ENCODE measurements at regions not wholly inside any gene's neighbourhood (a gene's known extent, or its start where the extent isn't known, plus 50 kb on each side); places are given as distances from the start of the nearest gene placed in this dataset.

- CTCF ChIA-PET = interaction anchor here (1.3 kb wide), 1 partner anchor 326 kb away, joined by 3 read pairs; no protein-coding TSS in a partner anchor
- H3K9me3 ChIP-seq (ENCODE audit: control insufficient read depth, insufficient read depth, low read length) = no peaks in the 10 kb centered on the region
- no peak for DNase-seq (ENCODE audit: low read depth, low spot score)
- H3K27me3 ChIP-seq (ENCODE audit: control insufficient read depth, insufficient read depth, low read length) = peaks cover 65% of the 10 kb centered on the region
- POLR2A ChIA-PET = no interaction called here
- H3K27ac ChIP-seq (ENCODE audit: low read depth, low read length) = no peak overlapping the region
- no peak overlapping the region for H3K4me3 ChIP-seq (ENCODE audit: low read depth, low read length)
- TF ChIP-seq CTCF (IDR thresholded peaks at IDR 0.05; ENCODE audit: low read depth, low read length) = no peak
These were observed 99.8 kb downstream of the DAD1 start for GRCh38 chr14:22489244-22489545.

GRCh38 chr14:22488522-22489243, 100.3 kb downstream of the DAD1 start:
- DNase-seq (ENCODE audit: low read depth, low spot score) = no peak
- no peak for TF ChIP-seq CTCF (IDR thresholded peaks at IDR 0.05; ENCODE audit: low read depth, low read length)
- CTCF ChIA-PET = interaction anchor here (1.3 to 1.6 kb wide), 2 partner anchors 114 to 326 kb away, joined by 3 to 5 read pairs; no protein-coding TSS in a partner anchor
- H3K27me3 ChIP-seq (ENCODE audit: control insufficient read depth, insufficient read depth, low read length) = peaks cover 64% of the 10 kb centered on the region
- H3K4me3 ChIP-seq (ENCODE audit: low read depth, low read length) = no peak overlapping the region
- POLR2A ChIA-PET = no interaction called here
- no peaks in the 10 kb centered on the region for H3K9me3 ChIP-seq (ENCODE audit: control insufficient read depth, insufficient read depth, low read length)
- H3K27ac ChIP-seq (ENCODE audit: low read depth, low read length) = no peak overlapping the region

GRCh38 chr14:22487941-22488340, 101.1 kb downstream of the DAD1 start:
- TF ChIP-seq CTCF (IDR thresholded peaks at IDR 0.05; ENCODE audit: low read depth, low read length) = no peak
- ChIA-PET POLR2A (no interaction called here), CTCF (interaction anchor here (1.0 to 1.6 kb wide), 2 partner anchors 69 to 113 kb away, joined by 4 to 5 read pairs; no protein-coding TSS in a partner anchor)
- no peak for DNase-seq (ENCODE audit: low read depth, low spot score)
- Histone ChIP-seq H3K27me3 (ENCODE audit: control insufficient read depth, insufficient read depth, low read length) (peaks cover 63% of the 10 kb centered on the region), H3K4me3 (ENCODE audit: low read depth, low read length) (no peak overlapping the region), H3K9me3 (ENCODE audit: control insufficient read depth, insufficient read depth, low read length) (no peaks in the 10 kb centered on the region), H3K27ac (ENCODE audit: low read depth, low read length) (no peak overlapping the region)

- POLR2A ChIA-PET = no interaction called here
- Histone ChIP-seq H3K27me3 (ENCODE audit: control insufficient read depth, insufficient read depth, low read length) (peaks cover 61% of the 10 kb centered on the region), H3K27ac (ENCODE audit: low read depth, low read length) (no peak overlapping the region), H3K4me3 (ENCODE audit: low read depth, low read length) (no peak overlapping the region), H3K9me3 (ENCODE audit: control insufficient read depth, insufficient read depth, low read length) (no peaks in the 10 kb centered on the region)
- DNase-seq (ENCODE audit: low read depth, low spot score) = no peak
- CTCF ChIA-PET = interaction anchor here (1.0 to 1.6 kb wide), 2 partner anchors 70 to 112 kb away, joined by 4 to 5 read pairs; no protein-coding TSS in a partner anchor
- no peak for TF ChIP-seq CTCF (IDR thresholded peaks at IDR 0.05; ENCODE audit: low read depth, low read length)
These were observed 101.6 kb downstream of the DAD1 start for GRCh38 chr14:22487401-22487800.

- no peaks in the 10 kb centered on the region for H3K9me3 ChIP-seq (ENCODE audit: control insufficient read depth, insufficient read depth, low read length)
- CTCF ChIA-PET = no interaction called here
- no peak overlapping the region for H3K27ac ChIP-seq (ENCODE audit: low read depth, low read length)
- no peak overlapping the region for H3K4me3 ChIP-seq (ENCODE audit: low read depth, low read length)
- no peak for TF ChIP-seq CTCF (IDR thresholded peaks at IDR 0.05; ENCODE audit: low read depth, low read length)
- POLR2A ChIA-PET = no interaction called here
- H3K27me3 ChIP-seq (ENCODE audit: control insufficient read depth, insufficient read depth, low read length) = peaks cover 58% of the 10 kb centered on the region
- DNase-seq (ENCODE audit: low read depth, low spot score) = no peak
These were observed 102.3 kb downstream of the DAD1 start for GRCh38 chr14:22486675-22487074.
